ENCODE measurements at regions not wholly inside any gene's neighbourhood (a gene's known extent, or its start where the extent isn't known, plus 50 kb on each side); places are given as distances from the start of the nearest gene placed in this dataset.
"Not testable (repeated sequence)": the region's sequence is repeated elsewhere in the genome, so short reads cannot be mapped to it uniquely, and the experiment has no call there.

GRCh38 chr3:15933439-15934139 lies 135.8 kb upstream of the ANKRD28 start:
- Histone ChIP-seq H3K4me1 (replicated peaks in 1 of 2) (no peaks in the 10 kb centered on the region), H3K36me3 (replicated peaks in 1 of 2) (no peaks in the 10 kb centered on the region), H3K4me3 (no peak overlapping the region), H3K27ac (no peak overlapping the region), H3K9me3 (replicated peaks in 1 of 3) (no peaks in the 10 kb centered on the region), H3K27me3 (no peaks in the 10 kb centered on the region)
- DNase-seq, result peak in 5 of 7 donors; percentile 20 to 33 (median 30)
- 50 to 62% (median 58%) methylated on average over 4 of the region's 4 CpGs for WGBS, 4 donors
- TF ChIP-seq, protein P1, sequence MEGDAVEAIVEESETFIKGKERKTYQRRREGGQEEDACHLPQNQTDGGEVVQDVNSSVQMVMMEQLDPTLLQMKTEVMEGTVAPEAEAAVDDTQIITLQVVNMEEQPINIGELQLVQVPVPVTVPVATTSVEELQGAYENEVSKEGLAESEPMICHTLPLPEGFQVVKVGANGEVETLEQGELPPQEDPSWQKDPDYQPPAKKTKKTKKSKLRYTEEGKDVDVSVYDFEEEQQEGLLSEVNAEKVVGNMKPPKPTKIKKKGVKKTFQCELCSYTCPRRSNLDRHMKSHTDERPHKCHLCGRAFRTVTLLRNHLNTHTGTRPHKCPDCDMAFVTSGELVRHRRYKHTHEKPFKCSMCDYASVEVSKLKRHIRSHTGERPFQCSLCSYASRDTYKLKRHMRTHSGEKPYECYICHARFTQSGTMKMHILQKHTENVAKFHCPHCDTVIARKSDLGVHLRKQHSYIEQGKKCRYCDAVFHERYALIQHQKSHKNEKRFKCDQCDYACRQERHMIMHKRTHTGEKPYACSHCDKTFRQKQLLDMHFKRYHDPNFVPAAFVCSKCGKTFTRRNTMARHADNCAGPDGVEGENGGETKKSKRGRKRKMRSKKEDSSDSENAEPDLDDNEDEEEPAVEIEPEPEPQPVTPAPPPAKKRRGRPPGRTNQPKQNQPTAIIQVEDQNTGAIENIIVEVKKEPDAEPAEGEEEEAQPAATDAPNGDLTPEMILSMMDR (IDR thresholded peaks at IDR 0.05), result no peak
- TF ChIP-seq POLR2A (IDR thresholded peaks at IDR 0.05), result no peak
- intact Hi-C loops (cut with DNase I), result no loop called here

GRCh38 chr3:15934389-15935195 lies 136.8 kb upstream of the ANKRD28 start:
- 70 to 79% (median 76%) methylated on average over 6 of the region's 6 CpGs for WGBS, 4 donors
- intact Hi-C loops (cut with DNase I), result no loop called here
- Histone ChIP-seq H3K4me3 (no peak overlapping the region), H3K27me3 (no peaks in the 10 kb centered on the region), H3K36me3 (replicated peaks in 1 of 2) (no peaks in the 10 kb centered on the region), H3K9me3 (replicated peaks in 1 of 3) (no peaks in the 10 kb centered on the region), H3K27ac (no peak overlapping the region), H3K4me1 (replicated peaks in 1 of 2) (no peaks in the 10 kb centered on the region)
- TF ChIP-seq, protein P1 (IDR thresholded peaks at IDR 0.05), result no peak
- no peak for TF ChIP-seq POLR2A (IDR thresholded peaks at IDR 0.05)
- DNase-seq, result no peak

- Histone ChIP-seq H3K9me3 (replicated peaks in 1 of 3) (no peaks in the 10 kb centered on the region), H3K27me3 (no peaks in the 10 kb centered on the region), H3K36me3 (replicated peaks in 1 of 2) (no peaks in the 10 kb centered on the region), H3K4me3 (no peak overlapping the region), H3K4me1 (replicated peaks in 1 of 2) (no peaks in the 10 kb centered on the region), H3K27ac (no peak overlapping the region)
- intact Hi-C loops (cut with DNase I), result no loop called here
- no peak for DNase-seq
- WGBS, 4 donors, result 63 to 65% (median 64%) methylated on average over 5 of the region's 5 CpGs
- no peak for TF ChIP-seq POLR2A (IDR thresholded peaks at IDR 0.05)
- TF ChIP-seq, protein P1 (IDR thresholded peaks at IDR 0.05), result no peak
These were observed 138.5 kb upstream of the ANKRD28 start for GRCh38 chr3:15936312-15936711.

- Histone ChIP-seq H3K4me1 (replicated peaks in 1 of 2) (no peaks in the 10 kb centered on the region), H3K9me3 (replicated peaks in 1 of 3) (no peaks in the 10 kb centered on the region), H3K36me3 (replicated peaks in 1 of 2) (no peaks in the 10 kb centered on the region), H3K27ac (no peak overlapping the region), H3K4me3 (no peak overlapping the region), H3K27me3 (no peaks in the 10 kb centered on the region)
- DNase-seq, result no peak
- TF ChIP-seq POLR2A (IDR thresholded peaks at IDR 0.05), result no peak
- TF ChIP-seq, protein P1 (IDR thresholded peaks at IDR 0.05), result no peak
- 89 to 100% (median 95%) methylated on average over 1 of the region's 1 CpG for WGBS, 4 donors
- intact Hi-C loops (cut with DNase I), result no loop called here
These were observed 142.9 kb upstream of the ANKRD28 start for GRCh38 chr3:15940641-15941040.

GRCh38 chr3:15941457-15941856 lies 143.7 kb upstream of the ANKRD28 start:
- H3K4me3 ChIP-seq; intact Hi-C loops (cut with DNase I); H3K9me3 ChIP-seq (replicated peaks in 1 of 3); H3K27ac ChIP-seq; H3K36me3 ChIP-seq (replicated peaks in 1 of 2); H3K27me3 ChIP-seq; DNase-seq; H3K4me1 ChIP-seq (replicated peaks in 1 of 2): not testable (repeated sequence)
- 58 to 80% (median 79%) methylated on average over 2 of the region's 2 CpGs for WGBS, 4 donors
